GM12864 (cell line): ENCODE measurements at regions not wholly inside any gene's neighbourhood (a gene's known extent, or its start where the extent isn't known, plus 50 kb on each side); places are given as distances from the start of the nearest gene placed in this dataset.
"Not testable (repeated sequence)": the region's sequence is repeated elsewhere in the genome, so short reads cannot be mapped to it uniquely, and the experiment has no call there.

Experiments
- DNase-seq: peaks from one replicate; pipeline ENCODE4 v3.0.0-alpha.2; 2011; ENCODE audit warnings: low read depth
- H3K4me3 ChIP-seq: 2 replicates; pipeline ENCODE4 v1.5.1; 2011; ENCODE audit warnings: mild to moderate bottlenecking, low read depth, low read length, control low read depth
- CTCF ChIP-seq: IDR thresholded peaks from 2 replicates; pipeline ENCODE4 v1.5.1; 2011; ENCODE audit warnings: low read depth, mild to moderate bottlenecking, moderate library complexity, low read length, control low read depth, inconsistent platforms; ENCODE audit errors: missing control alignments

GRCh38 chr4:55696424-55696823 lies 60.3 kb upstream of the NMU start:
- DNase-seq, H3K4me3 ChIP-seq: not testable (repeated sequence)

- no peak for TF ChIP-seq CTCF
- no peak overlapping the region for H3K4me3 ChIP-seq
- DNase-seq = no peak
Measured at GRCh38 chr4:55706541-55706940, 70.4 kb upstream of the NMU start.

GRCh38 chr4:55707507-55707906 lies 71.4 kb upstream of the NMU start:
- no peak for TF ChIP-seq CTCF
- H3K4me3 ChIP-seq = no peak overlapping the region
- DNase-seq = no peak

- not testable (repeated sequence) for H3K4me3 ChIP-seq, DNase-seq
Measured at GRCh38 chr4:55707991-55708390, 71.9 kb upstream of the NMU start.

- H3K4me3 ChIP-seq, DNase-seq: not testable (repeated sequence)
Measured at GRCh38 chr4:55712835-55713234, 76.7 kb upstream of the NMU start.

- H3K4me3 ChIP-seq = no peak overlapping the region
- no peak for TF ChIP-seq CTCF
- DNase-seq = no peak
Measured at GRCh38 chr4:55721651-55722050, 85.6 kb upstream of the NMU start.

- no peak for DNase-seq
- no peak for TF ChIP-seq CTCF
- H3K4me3 ChIP-seq = no peak overlapping the region
Measured at GRCh38 chr4:55722132-55722531, 86.0 kb upstream of the NMU start.

GRCh38 chr4:55723403-55723802 lies 87.3 kb upstream of the NMU start:
- TF ChIP-seq CTCF = no peak

GRCh38 chr4:55725057-55725456 lies 89.0 kb upstream of the NMU start:
- no peak for DNase-seq
- no peak for TF ChIP-seq CTCF
- H3K4me3 ChIP-seq = no peak overlapping the region

More at GRCh38 chr4:55723403-55723802, 87.3 kb upstream of the NMU start:
- H3K4me3 ChIP-seq = no peak overlapping the region
- no peak for DNase-seq
